ENCODE measurements at regions not wholly inside any gene's neighbourhood (a gene's known extent, or its start where the extent isn't known, plus 50 kb on each side); places are given as distances from the start of the nearest gene placed in this dataset.

GRCh38 chr9:87119328-87119881 is 172.1 kb upstream of the GAS1 start:
- 46 to 53% methylated on average over 11 of the region's 11 CpGs for WGBS, 2 donors

GRCh38 chr9:87120610-87121009 is 173.3 kb upstream of the GAS1 start:
- 75 to 84% methylated on average over 5 of the region's 5 CpGs for WGBS, 2 donors
- H3K27ac ChIP-seq (ENCODE audit: low read depth in 2 of 2, low read length in 1 of 2) = no peak overlapping the region
- H3K4me3 ChIP-seq (ENCODE audit: low read depth in 1 of 2, low read length in 2 of 2) = no peak overlapping the region
- H3K36me3 ChIP-seq (ENCODE audit: control insufficient read depth in 2 of 2, insufficient read depth in 2 of 2, low read length in 1 of 2) = no peaks in the 10 kb centered on the region
- H3K27me3 ChIP-seq (ENCODE audit: control insufficient read depth in 1 of 2, insufficient read depth in 2 of 2, low read length in 2 of 2) = no peaks in the 10 kb centered on the region
- H3K9me3 ChIP-seq (ENCODE audit: control insufficient read depth in 2 of 2, insufficient read depth in 1 of 2, low read depth in 1 of 2, low read length in 1 of 2) = no peaks in the 10 kb centered on the region
- peaks cover 0 to 2% of the 10 kb centered on the region in 2 donors for H3K4me1 ChIP-seq (ENCODE audit: control insufficient read depth in 2 of 2, insufficient read depth in 2 of 2, low read length in 1 of 2)

More at GRCh38 chr9:87119328-87119881, 172.1 kb upstream of the GAS1 start:
- Histone ChIP-seq H3K27ac (ENCODE audit: low read depth in 2 of 2, low read length in 1 of 2) (peak overlapping the region in 1 of 2 donors; percentile 43), H3K36me3 (ENCODE audit: control insufficient read depth in 2 of 2, insufficient read depth in 2 of 2, low read length in 1 of 2) (no peaks in the 10 kb centered on the region), H3K4me1 (ENCODE audit: control insufficient read depth in 2 of 2, insufficient read depth in 2 of 2, low read length in 1 of 2) (peaks cover 0 to 2% of the 10 kb centered on the region in 2 donors), H3K4me3 (ENCODE audit: low read depth in 1 of 2, low read length in 2 of 2) (no peak overlapping the region), H3K9me3 (ENCODE audit: control insufficient read depth in 2 of 2, insufficient read depth in 1 of 2, low read depth in 1 of 2, low read length in 1 of 2) (no peaks in the 10 kb centered on the region), H3K27me3 (ENCODE audit: control insufficient read depth in 1 of 2, insufficient read depth in 2 of 2, low read length in 2 of 2) (no peaks in the 10 kb centered on the region)

- Histone ChIP-seq H3K9me3 (ENCODE audit: control insufficient read depth in 2 of 2, insufficient read depth in 1 of 2, low read depth in 1 of 2, low read length in 1 of 2) (no peaks in the 10 kb centered on the region), H3K36me3 (ENCODE audit: control insufficient read depth in 2 of 2, insufficient read depth in 2 of 2, low read length in 1 of 2) (no peaks in the 10 kb centered on the region), H3K27me3 (ENCODE audit: control insufficient read depth in 1 of 2, insufficient read depth in 2 of 2, low read length in 2 of 2) (no peaks in the 10 kb centered on the region), H3K4me3 (ENCODE audit: low read depth in 1 of 2, low read length in 2 of 2) (no peak overlapping the region), H3K4me1 (ENCODE audit: control insufficient read depth in 2 of 2, insufficient read depth in 2 of 2, low read length in 1 of 2) (peaks cover 0 to 2% of the 10 kb centered on the region in 2 donors), H3K27ac (ENCODE audit: low read depth in 2 of 2, low read length in 1 of 2) (no peak overlapping the region)
- 38 to 44% methylated on average over 6 of the region's 6 CpGs for WGBS, 2 donors
Measured at GRCh38 chr9:87122947-87123685, 175.8 kb upstream of the GAS1 start.

GRCh38 chr9:87123830-87124229 is 176.5 kb upstream of the GAS1 start:
- Histone ChIP-seq H3K4me3 (ENCODE audit: low read depth in 1 of 2, low read length in 2 of 2) (no peak overlapping the region), H3K27ac (ENCODE audit: low read depth in 2 of 2, low read length in 1 of 2) (no peak overlapping the region), H3K9me3 (ENCODE audit: control insufficient read depth in 2 of 2, insufficient read depth in 1 of 2, low read depth in 1 of 2, low read length in 1 of 2) (no peaks in the 10 kb centered on the region), H3K27me3 (ENCODE audit: control insufficient read depth in 1 of 2, insufficient read depth in 2 of 2, low read length in 2 of 2) (no peaks in the 10 kb centered on the region), H3K4me1 (ENCODE audit: control insufficient read depth in 2 of 2, insufficient read depth in 2 of 2, low read length in 1 of 2) (peaks cover 0 to 2% of the 10 kb centered on the region in 2 donors), H3K36me3 (ENCODE audit: control insufficient read depth in 2 of 2, insufficient read depth in 2 of 2, low read length in 1 of 2) (no peaks in the 10 kb centered on the region)
- 79 to 86% methylated on average over 3 of the region's 3 CpGs for WGBS, 2 donors

GRCh38 chr9:87125819-87126218 is 178.5 kb upstream of the GAS1 start:
- no peak overlapping the region for H3K27ac ChIP-seq (ENCODE audit: low read depth in 2 of 2, low read length in 1 of 2)
- H3K27me3 ChIP-seq (ENCODE audit: control insufficient read depth in 1 of 2, insufficient read depth in 2 of 2, low read length in 2 of 2) = no peaks in the 10 kb centered on the region
- no peaks in the 10 kb centered on the region for H3K4me1 ChIP-seq (ENCODE audit: control insufficient read depth in 2 of 2, insufficient read depth in 2 of 2, low read length in 1 of 2)
- H3K4me3 ChIP-seq (ENCODE audit: low read depth in 1 of 2, low read length in 2 of 2) = no peak overlapping the region
- WGBS, 2 donors = 96% methylated on average over 3 of the region's 3 CpGs
- H3K9me3 ChIP-seq (ENCODE audit: control insufficient read depth in 2 of 2, insufficient read depth in 1 of 2, low read depth in 1 of 2, low read length in 1 of 2) = no peaks in the 10 kb centered on the region
- H3K36me3 ChIP-seq (ENCODE audit: control insufficient read depth in 2 of 2, insufficient read depth in 2 of 2, low read length in 1 of 2) = no peaks in the 10 kb centered on the region

- Histone ChIP-seq H3K4me1 (ENCODE audit: control insufficient read depth in 2 of 2, insufficient read depth in 2 of 2, low read length in 1 of 2) (no peaks in the 10 kb centered on the region), H3K36me3 (ENCODE audit: control insufficient read depth in 2 of 2, insufficient read depth in 2 of 2, low read length in 1 of 2) (no peaks in the 10 kb centered on the region), H3K4me3 (ENCODE audit: low read depth in 1 of 2, low read length in 2 of 2) (no peak overlapping the region), H3K27ac (ENCODE audit: low read depth in 2 of 2, low read length in 1 of 2) (no peak overlapping the region), H3K27me3 (ENCODE audit: control insufficient read depth in 1 of 2, insufficient read depth in 2 of 2, low read length in 2 of 2) (no peaks in the 10 kb centered on the region), H3K9me3 (ENCODE audit: control insufficient read depth in 2 of 2, insufficient read depth in 1 of 2, low read depth in 1 of 2, low read length in 1 of 2) (no peaks in the 10 kb centered on the region)
- WGBS, 2 donors = 98 to 100% methylated on average over 1 of the region's 1 CpG
Measured at GRCh38 chr9:87127543-87127942, 180.2 kb upstream of the GAS1 start.

- Histone ChIP-seq H3K9me3 (ENCODE audit: control insufficient read depth in 2 of 2, insufficient read depth in 1 of 2, low read depth in 1 of 2, low read length in 1 of 2) (no peaks in the 10 kb centered on the region), H3K4me3 (ENCODE audit: low read depth in 1 of 2, low read length in 2 of 2) (no peak overlapping the region)
Measured at GRCh38 chr9:87127978-87128614, 180.8 kb upstream of the GAS1 start.

GRCh38 chr9:87128844-87129493 is 181.7 kb upstream of the GAS1 start:
- 73% methylated on average over 5 of the region's 5 CpGs for WGBS, 2 donors
- no peak overlapping the region for H3K4me3 ChIP-seq (ENCODE audit: low read depth in 1 of 2, low read length in 2 of 2)
- H3K4me1 ChIP-seq (ENCODE audit: control insufficient read depth in 2 of 2, insufficient read depth in 2 of 2, low read length in 1 of 2) = no peaks in the 10 kb centered on the region

More at GRCh38 chr9:87127978-87128614, 180.8 kb upstream of the GAS1 start:
- no peaks in the 10 kb centered on the region for H3K4me1 ChIP-seq (ENCODE audit: control insufficient read depth in 2 of 2, insufficient read depth in 2 of 2, low read length in 1 of 2)
- 83 to 94% methylated on average over 2 of the region's 2 CpGs for WGBS, 2 donors
- no peak overlapping the region for H3K27ac ChIP-seq (ENCODE audit: low read depth in 2 of 2, low read length in 1 of 2)
- no peaks in the 10 kb centered on the region for H3K36me3 ChIP-seq (ENCODE audit: control insufficient read depth in 2 of 2, insufficient read depth in 2 of 2, low read length in 1 of 2)
- no peaks in the 10 kb centered on the region for H3K27me3 ChIP-seq (ENCODE audit: control insufficient read depth in 1 of 2, insufficient read depth in 2 of 2, low read length in 2 of 2)

GRCh38 chr9:87135074-87135473 is 187.8 kb upstream of the GAS1 start:
- no peak overlapping the region for H3K27ac ChIP-seq (ENCODE audit: low read depth in 2 of 2, low read length in 1 of 2)
- WGBS, 2 donors = 88 to 97% methylated on average over 2 of the region's 2 CpGs
- no peak overlapping the region for H3K4me3 ChIP-seq (ENCODE audit: low read depth in 1 of 2, low read length in 2 of 2)
- no peaks in the 10 kb centered on the region for H3K36me3 ChIP-seq (ENCODE audit: control insufficient read depth in 2 of 2, insufficient read depth in 2 of 2, low read length in 1 of 2)
- H3K27me3 ChIP-seq (ENCODE audit: control insufficient read depth in 1 of 2, insufficient read depth in 2 of 2, low read length in 2 of 2) = no peaks in the 10 kb centered on the region
- H3K4me1 ChIP-seq (ENCODE audit: control insufficient read depth in 2 of 2, insufficient read depth in 2 of 2, low read length in 1 of 2) = no peaks in the 10 kb centered on the region
- no peaks in the 10 kb centered on the region for H3K9me3 ChIP-seq (ENCODE audit: control insufficient read depth in 2 of 2, insufficient read depth in 1 of 2, low read depth in 1 of 2, low read length in 1 of 2)

More at GRCh38 chr9:87128844-87129493, 181.7 kb upstream of the GAS1 start:
- H3K27ac ChIP-seq (ENCODE audit: low read depth in 2 of 2, low read length in 1 of 2) = no peak overlapping the region
- no peaks in the 10 kb centered on the region for H3K36me3 ChIP-seq (ENCODE audit: control insufficient read depth in 2 of 2, insufficient read depth in 2 of 2, low read length in 1 of 2)
- H3K9me3 ChIP-seq (ENCODE audit: control insufficient read depth in 2 of 2, insufficient read depth in 1 of 2, low read depth in 1 of 2, low read length in 1 of 2) = no peaks in the 10 kb centered on the region
- H3K27me3 ChIP-seq (ENCODE audit: control insufficient read depth in 1 of 2, insufficient read depth in 2 of 2, low read length in 2 of 2) = no peaks in the 10 kb centered on the region
